ENCODE measurements at regions not wholly inside any gene's neighbourhood (a gene's known extent, or its start where the extent isn't known, plus 50 kb on each side); places are given as distances from the start of the nearest gene placed in this dataset.

GRCh38 chr12:4012977-4013968, 140.1 kb upstream of the PARP11 start:
- no peak for DNase-seq

- no peak for DNase-seq
Measured at GRCh38 chr12:4012073-4012472, 138.9 kb upstream of the PARP11 start.

- DNase-seq = no peak
Measured at GRCh38 chr12:4011597-4011996, 138.4 kb upstream of the PARP11 start.

GRCh38 chr12:4009979-4010704, 136.9 kb upstream of the PARP11 start:
- no peak for DNase-seq

GRCh38 chr12:4006743-4007142, 133.5 kb upstream of the PARP11 start:
- no peak for DNase-seq

- no peak for DNase-seq
Measured at GRCh38 chr12:4005851-4006430, 132.7 kb upstream of the PARP11 start.

- no peak for DNase-seq
Measured at GRCh38 chr12:4003576-4003975, 130.4 kb upstream of the PARP11 start.

GRCh38 chr12:4002601-4003000, 129.4 kb upstream of the PARP11 start:
- no peak for DNase-seq

- DNase-seq = no peak
Measured at GRCh38 chr12:4001841-4002240, 128.6 kb upstream of the PARP11 start.

- DNase-seq = no peak
Measured at GRCh38 chr12:4001031-4001430, 127.8 kb upstream of the PARP11 start.

- no peak for DNase-seq
Measured at GRCh38 chr12:3999904-4000303, 126.7 kb upstream of the PARP11 start.

- DNase-seq = no peak
Measured at GRCh38 chr12:3998968-3999792, 126.0 kb upstream of the PARP11 start.

GRCh38 chr12:3998397-3998796, 125.2 kb upstream of the PARP11 start:
- DNase-seq = no peak

- no peak for DNase-seq
Measured at GRCh38 chr12:3996322-3996721, 123.1 kb upstream of the PARP11 start.

GRCh38 chr12:3995306-3995705, 122.1 kb upstream of the PARP11 start:
- no peak for DNase-seq

- DNase-seq = no peak
Measured at GRCh38 chr12:3994500-3994899, 121.3 kb upstream of the PARP11 start.

GRCh38 chr12:3992945-3993344, 119.7 kb upstream of the PARP11 start:
- DNase-seq = no peak

- no peak for DNase-seq
Measured at GRCh38 chr12:3991798-3992580, 118.8 kb upstream of the PARP11 start.

- no peak for DNase-seq
Measured at GRCh38 chr12:3990501-3991280, 117.5 kb upstream of the PARP11 start.

- no peak for DNase-seq
Measured at GRCh38 chr12:3989218-3989550, 116.0 kb upstream of the PARP11 start.

GRCh38 chr12:3988519-3989217, 115.5 kb upstream of the PARP11 start:
- no peak for DNase-seq

Measured in NCI-H1105 treated with DMSO at 0.1 percent for 48 hours (cell line).